ENCODE measurements at regions not wholly inside any gene's neighbourhood (a gene's known extent, or its start where the extent isn't known, plus 50 kb on each side); places are given as distances from the start of the nearest gene placed in this dataset.
"Not testable (repeated sequence)": the region's sequence is repeated elsewhere in the genome, so short reads cannot be mapped to it uniquely, and the experiment has no call there.

DNA sequence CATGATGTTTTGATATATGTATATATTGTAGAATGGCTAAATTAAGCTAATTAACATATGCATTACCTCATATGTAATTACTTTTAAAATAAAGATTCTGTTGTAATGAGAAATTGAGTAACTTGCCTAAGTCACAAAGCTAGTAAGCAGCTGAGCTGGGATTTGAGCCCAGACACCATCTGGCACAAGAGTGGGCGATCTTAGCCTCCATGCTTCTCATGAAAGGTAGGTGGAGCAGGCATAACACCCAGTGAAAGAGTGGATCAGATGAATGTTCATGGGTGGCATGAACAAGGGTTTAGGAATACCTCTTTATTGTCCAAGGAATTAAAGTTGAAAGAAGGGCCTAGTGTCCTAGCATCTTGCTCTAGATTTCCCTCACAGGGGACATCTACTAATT, 365.4 kb downstream of the TFAP2B start:
- Histone ChIP-seq H2AFZ (ENCODE audit: control insufficient read depth, low read depth, low read length) (no peak overlapping the region), H3K27me3 (replicated peaks in 1 of 2; ENCODE audit: control insufficient read depth in 2 of 2, insufficient read depth in 2 of 2, low read length in 1 of 2) (no peaks in the 10 kb centered on the region), H3K27ac (ENCODE audit: control insufficient read depth, insufficient read depth) (no peak overlapping the region), H3K4me2 (ENCODE audit: control insufficient read depth, insufficient read depth) (no peak overlapping the region), H3K4me1 (ENCODE audit: control insufficient read depth, insufficient read depth, low read length) (no peaks in the 10 kb centered on the region), H3K79me2 (ENCODE audit: control insufficient read depth, insufficient read depth, low read length) (no peaks in the 10 kb centered on the region), H3K4me3 (no peak overlapping the region), H3K36me3 (ENCODE audit: control insufficient read depth in 2 of 2, insufficient read depth in 2 of 2, low read length in 1 of 2) (no peaks in the 10 kb centered on the region), H3K9me3 (replicated peaks; ENCODE audit: control insufficient read depth, insufficient read depth, low read length) (no peaks in the 10 kb centered on the region), H4K20me1 (ENCODE audit: control insufficient read depth, insufficient read depth) (no peaks in the 10 kb centered on the region), H3K9ac (ENCODE audit: control insufficient read depth, insufficient read depth, low read length) (no peak overlapping the region)
- in situ Hi-C loops (cut with MboI) (no loop called here), intact Hi-C loops (cut with micrococcal nuclease; ENCODE audit: unreplicated experiment) (no loop called here)
- no peak for FAIRE-seq
- 0% methylated on average over 1 of the region's 1 CpG for WGBS (ENCODE audit: insufficient coverage, insufficient replicate concordance, low lambda C conversion rate, missing lambda C conversion rate)
- ChIA-PET RAD21 (ENCODE audit: unreplicated experiment) (no interaction called here), CTCF (no interaction called here), POLR2A (no interaction called here), SMC1A (ENCODE audit: uncharacterized antibody, unreplicated experiment) (no interaction called here)
- no TSS peak for BruUV-seq (replicated peaks)
- no peak for TF ChIP-seq NFYA (IDR thresholded peaks at IDR 0.05; ENCODE audit: borderline replicate concordance, low read depth, low read length)
- no peak for ATAC-seq
- DNase-seq (ENCODE audit: low read depth, low spot score): no peak

DNA sequence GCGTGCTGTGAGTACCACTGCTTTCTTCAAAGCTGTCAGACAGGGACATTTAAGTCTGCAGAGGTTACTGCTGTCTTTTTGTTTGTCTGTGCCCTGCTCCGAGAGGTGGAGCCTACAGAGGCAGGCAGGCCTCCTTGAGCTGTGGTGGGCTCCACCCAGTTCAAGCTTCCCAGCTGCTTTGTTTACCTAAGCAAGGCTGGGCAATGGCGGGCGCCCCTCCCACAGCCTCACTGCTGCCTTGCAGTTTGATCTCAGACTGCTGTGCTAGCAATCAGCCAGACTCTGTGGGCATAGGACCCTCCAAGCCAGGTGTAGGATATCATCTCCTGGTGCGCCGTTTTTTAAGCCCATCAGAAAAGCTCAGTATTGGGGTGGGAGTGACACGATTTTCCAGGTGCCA, 374.5 kb downstream of the TFAP2B start:
- H3K79me2 ChIP-seq (ENCODE audit: control insufficient read depth, insufficient read depth, low read length); H3K4me2 ChIP-seq (ENCODE audit: control insufficient read depth, insufficient read depth); H3K36me3 ChIP-seq (ENCODE audit: control insufficient read depth in 2 of 2, insufficient read depth in 2 of 2, low read length in 1 of 2); BruUV-seq (replicated peaks); H3K4me3 ChIP-seq; SMC1A ChIA-PET (ENCODE audit: uncharacterized antibody, unreplicated experiment); H4K20me1 ChIP-seq (ENCODE audit: control insufficient read depth, insufficient read depth); H3K27me3 ChIP-seq (replicated peaks in 1 of 2; ENCODE audit: control insufficient read depth in 2 of 2, insufficient read depth in 2 of 2, low read length in 1 of 2); H3K4me1 ChIP-seq (ENCODE audit: control insufficient read depth, insufficient read depth, low read length); DNase-seq (ENCODE audit: low read depth, low spot score); H2AFZ ChIP-seq (ENCODE audit: control insufficient read depth, low read depth, low read length); in situ Hi-C loops (cut with MboI); H3K27ac ChIP-seq (ENCODE audit: control insufficient read depth, insufficient read depth); POLR2A ChIA-PET; FAIRE-seq; CTCF ChIA-PET; intact Hi-C loops (cut with micrococcal nuclease; ENCODE audit: unreplicated experiment); RAD21 ChIA-PET (ENCODE audit: unreplicated experiment); ATAC-seq; H3K9ac ChIP-seq (ENCODE audit: control insufficient read depth, insufficient read depth, low read length); H3K9me3 ChIP-seq (replicated peaks; ENCODE audit: control insufficient read depth, insufficient read depth, low read length): not testable (repeated sequence)
- 53% methylated on average over 7 of the region's 7 CpGs for WGBS (ENCODE audit: insufficient coverage, insufficient replicate concordance, low lambda C conversion rate, missing lambda C conversion rate)

DNA sequence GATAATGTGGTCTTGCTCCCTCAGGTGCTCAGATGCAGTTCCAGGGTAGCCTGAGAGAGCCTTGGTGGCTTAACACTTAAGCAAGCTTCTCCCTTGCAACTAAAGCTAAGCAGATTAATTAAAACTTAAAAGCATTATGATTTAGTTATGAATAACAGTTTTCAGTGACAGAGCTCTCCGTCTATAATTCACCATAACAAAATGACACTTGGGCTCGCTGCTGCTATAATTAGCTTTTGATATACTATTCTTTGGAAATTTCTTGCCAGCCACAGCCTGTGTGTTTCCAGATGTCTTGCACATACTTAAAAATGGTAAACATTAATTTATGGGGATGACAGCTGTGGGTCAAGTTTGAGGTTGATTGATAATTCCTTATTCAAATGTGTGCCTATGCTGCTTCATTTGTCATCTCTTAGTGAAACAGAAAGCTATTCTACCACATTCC, 380.5 kb downstream of the TFAP2B start:
- Histone ChIP-seq H3K36me3 (ENCODE audit: control insufficient read depth in 2 of 2, insufficient read depth in 2 of 2, low read length in 1 of 2) (no peaks in the 10 kb centered on the region), H2AFZ (ENCODE audit: control insufficient read depth, low read depth, low read length) (no peak overlapping the region), H3K9ac (ENCODE audit: control insufficient read depth, insufficient read depth, low read length) (no peak overlapping the region), H3K4me3 (no peak overlapping the region), H3K27ac (ENCODE audit: control insufficient read depth, insufficient read depth) (no peak overlapping the region), H3K79me2 (ENCODE audit: control insufficient read depth, insufficient read depth, low read length) (no peaks in the 10 kb centered on the region), H3K27me3 (replicated peaks in 1 of 2; ENCODE audit: control insufficient read depth in 2 of 2, insufficient read depth in 2 of 2, low read length in 1 of 2) (no peaks in the 10 kb centered on the region), H3K9me3 (replicated peaks; ENCODE audit: control insufficient read depth, insufficient read depth, low read length) (no peaks in the 10 kb centered on the region), H3K4me2 (ENCODE audit: control insufficient read depth, insufficient read depth) (no peak overlapping the region), H4K20me1 (ENCODE audit: control insufficient read depth, insufficient read depth) (no peaks in the 10 kb centered on the region), H3K4me1 (ENCODE audit: control insufficient read depth, insufficient read depth, low read length) (no peaks in the 10 kb centered on the region)
- no peak for ATAC-seq
- no TSS peak for BruUV-seq (replicated peaks)
- FAIRE-seq: no peak
- no peak for DNase-seq (ENCODE audit: low read depth, low spot score)
- ChIA-PET RAD21 (ENCODE audit: unreplicated experiment) (no interaction called here), CTCF (no interaction called here), SMC1A (ENCODE audit: uncharacterized antibody, unreplicated experiment) (no interaction called here), POLR2A (no interaction called here)
- intact Hi-C loops (cut with micrococcal nuclease; ENCODE audit: unreplicated experiment) (no loop called here), in situ Hi-C loops (cut with MboI) (no loop called here)
- WGBS (ENCODE audit: insufficient coverage, insufficient replicate concordance, low lambda C conversion rate, missing lambda C conversion rate): 0% methylated on average over 2 of the region's 2 CpGs
- no peak for TF ChIP-seq ZSCAN29 (IDR thresholded peaks at IDR 0.05)
- TF ChIP-seq RCOR1 (conservative IDR thresholded peaks at IDR 0.05; ENCODE audit: low read depth, low read length): no peak
- TF ChIP-seq HCFC1 (IDR thresholded peaks at IDR 0.05; ENCODE audit: low read length): no peak
- TF ChIP-seq, protein P1, sequence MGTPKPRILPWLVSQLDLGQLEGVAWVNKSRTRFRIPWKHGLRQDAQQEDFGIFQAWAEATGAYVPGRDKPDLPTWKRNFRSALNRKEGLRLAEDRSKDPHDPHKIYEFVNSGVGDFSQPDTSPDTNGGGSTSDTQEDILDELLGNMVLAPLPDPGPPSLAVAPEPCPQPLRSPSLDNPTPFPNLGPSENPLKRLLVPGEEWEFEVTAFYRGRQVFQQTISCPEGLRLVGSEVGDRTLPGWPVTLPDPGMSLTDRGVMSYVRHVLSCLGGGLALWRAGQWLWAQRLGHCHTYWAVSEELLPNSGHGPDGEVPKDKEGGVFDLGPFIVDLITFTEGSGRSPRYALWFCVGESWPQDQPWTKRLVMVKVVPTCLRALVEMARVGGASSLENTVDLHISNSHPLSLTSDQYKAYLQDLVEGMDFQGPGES (IDR thresholded peaks at IDR 0.05): no peak
- TF ChIP-seq, protein P2, sequence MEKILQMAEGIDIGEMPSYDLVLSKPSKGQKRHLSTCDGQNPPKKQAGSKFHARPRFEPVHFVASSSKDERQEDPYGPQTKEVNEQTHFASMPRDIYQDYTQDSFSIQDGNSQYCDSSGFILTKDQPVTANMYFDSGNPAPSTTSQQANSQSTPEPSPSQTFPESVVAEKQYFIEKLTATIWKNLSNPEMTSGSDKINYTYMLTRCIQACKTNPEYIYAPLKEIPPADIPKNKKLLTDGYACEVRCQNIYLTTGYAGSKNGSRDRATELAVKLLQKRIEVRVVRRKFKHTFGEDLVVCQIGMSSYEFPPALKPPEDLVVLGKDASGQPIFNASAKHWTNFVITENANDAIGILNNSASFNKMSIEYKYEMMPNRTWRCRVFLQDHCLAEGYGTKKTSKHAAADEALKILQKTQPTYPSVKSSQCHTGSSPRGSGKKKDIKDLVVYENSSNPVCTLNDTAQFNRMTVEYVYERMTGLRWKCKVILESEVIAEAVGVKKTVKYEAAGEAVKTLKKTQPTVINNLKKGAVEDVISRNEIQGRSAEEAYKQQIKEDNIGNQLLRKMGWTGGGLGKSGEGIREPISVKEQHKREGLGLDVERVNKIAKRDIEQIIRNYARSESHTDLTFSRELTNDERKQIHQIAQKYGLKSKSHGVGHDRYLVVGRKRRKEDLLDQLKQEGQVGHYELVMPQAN (conservative IDR thresholded peaks at IDR 0.05): no peak
- no peak for TF ChIP-seq TAF1 (IDR thresholded peaks at IDR 0.05; ENCODE audit: borderline replicate concordance, low read depth, low read length)
- no peak for TF ChIP-seq MEF2A (IDR thresholded peaks at IDR 0.05; ENCODE audit: insufficient read depth, low read depth, low read length)
- no peak for TF ChIP-seq RAD51 (IDR thresholded peaks at IDR 0.05)
- no peak for TF ChIP-seq MYB (IDR thresholded peaks at IDR 0.05; ENCODE audit: borderline replicate concordance, low read depth, low read length)

All from GM12878 (cell line).